Upper lobe of left lung (tissue), 4 donors: ENCODE measurements at regions not wholly inside any gene's neighbourhood (a gene's known extent, or its start where the extent isn't known, plus 50 kb on each side); places are given as distances from the start of the nearest gene placed in this dataset.

Experiments used
- CTCF ChIP-seq, 6 experiments: fragments of 450-650 bp in 4 of 6; fragments of 200-600 bp in 2 of 6; sonication (generic) in 2 of 6; IDR thresholded peaks; one replicate each; pipeline ENCODE4 v1.5.1; 2016 to 2019; ENCODE audit warnings: antibody characterized with exemption in 6 of 6
- POLR2A ChIP-seq, 4 donors: fragments of 450-650 bp; IDR thresholded peaks; one replicate each; pipeline ENCODE4 v1.5.1; 2016 to 2017; ENCODE audit warnings: antibody characterized with exemption in 4 of 4, mild to moderate bottlenecking in 2 of 4
- POLR2AphosphoS5 ChIP-seq, 2 donors: sonication (generic); formaldehyde crosslinking; IDR thresholded peaks; one replicate each; pipeline ENCODE4 v1.5.1; 2017; ENCODE audit warnings: antibody characterized with exemption in 2 of 2

- no peak for TF ChIP-seq POLR2A (IDR thresholded peaks at IDR 0.05)
- TF ChIP-seq CTCF (IDR thresholded peaks at IDR 0.05) = no peak
- TF ChIP-seq POLR2AphosphoS5 (IDR thresholded peaks at IDR 0.05) = no peak
These were observed 1403.1 kb upstream of the TENM3 start for GRCh38 chr4:180840142-180840541.
